Right hindlimb (tissue), 1 donor: ENCODE measurements at regions not wholly inside any gene's neighbourhood (a gene's known extent, or its start where the extent isn't known, plus 50 kb on each side); places are given as distances from the start of the nearest gene placed in this dataset.

ENCODE experiments used
- DNase-seq: peaks from one replicate; pipeline ENCODE4 v3.0.0-alpha.2; 2018

GRCh38 chr2:12090072-12090471 is 343.6 kb downstream of the LPIN1 start:
- no peak for DNase-seq

DNA sequence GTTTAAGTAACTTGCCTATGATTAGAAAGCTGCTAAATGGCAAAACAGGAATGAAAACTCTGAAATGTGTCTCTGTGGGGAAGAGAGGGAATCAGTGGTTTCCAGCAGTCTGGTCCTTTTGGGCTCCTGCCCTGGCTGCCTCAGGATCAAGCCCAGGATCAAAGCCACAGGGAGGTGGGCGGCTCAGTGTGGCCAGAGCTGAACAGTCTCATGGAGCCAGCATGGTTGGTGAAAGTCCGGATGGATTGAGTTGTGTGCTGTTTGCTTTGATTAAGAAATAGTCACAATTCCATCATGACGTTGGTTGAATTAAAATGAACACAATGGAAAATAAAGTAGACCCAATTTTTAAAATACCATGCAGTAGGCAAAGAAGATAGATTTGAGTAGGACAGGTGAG is 344.2 kb downstream of the LPIN1 start:
- no peak for DNase-seq

- DNase-seq = no peak
Observed at GRCh38 chr2:12091201-12091806, 344.9 kb downstream of the LPIN1 start.

DNA sequence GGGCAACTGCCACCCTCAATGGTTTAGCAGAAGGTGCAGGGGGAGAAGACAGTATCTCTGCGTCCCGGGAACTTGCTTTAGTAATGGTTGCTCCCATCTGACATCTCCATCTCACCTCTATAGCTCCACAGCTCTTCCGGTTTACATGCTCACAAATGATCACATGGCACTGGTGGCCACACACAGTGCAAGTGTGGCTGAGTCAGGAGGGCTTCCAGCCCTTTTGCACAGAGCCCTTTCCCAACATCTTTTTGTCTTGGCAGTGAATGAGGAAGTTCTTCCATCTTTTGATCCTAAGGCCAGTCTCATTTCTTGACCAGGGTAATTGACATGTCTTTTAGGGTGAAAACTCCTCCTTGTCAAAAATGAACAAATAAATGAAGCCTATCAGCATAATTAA is 347.7 kb downstream of the LPIN1 start:
- no peak for DNase-seq

- no peak for DNase-seq
Observed at GRCh38 chr2:12096051-12096787, 349.8 kb downstream of the LPIN1 start.

DNA sequence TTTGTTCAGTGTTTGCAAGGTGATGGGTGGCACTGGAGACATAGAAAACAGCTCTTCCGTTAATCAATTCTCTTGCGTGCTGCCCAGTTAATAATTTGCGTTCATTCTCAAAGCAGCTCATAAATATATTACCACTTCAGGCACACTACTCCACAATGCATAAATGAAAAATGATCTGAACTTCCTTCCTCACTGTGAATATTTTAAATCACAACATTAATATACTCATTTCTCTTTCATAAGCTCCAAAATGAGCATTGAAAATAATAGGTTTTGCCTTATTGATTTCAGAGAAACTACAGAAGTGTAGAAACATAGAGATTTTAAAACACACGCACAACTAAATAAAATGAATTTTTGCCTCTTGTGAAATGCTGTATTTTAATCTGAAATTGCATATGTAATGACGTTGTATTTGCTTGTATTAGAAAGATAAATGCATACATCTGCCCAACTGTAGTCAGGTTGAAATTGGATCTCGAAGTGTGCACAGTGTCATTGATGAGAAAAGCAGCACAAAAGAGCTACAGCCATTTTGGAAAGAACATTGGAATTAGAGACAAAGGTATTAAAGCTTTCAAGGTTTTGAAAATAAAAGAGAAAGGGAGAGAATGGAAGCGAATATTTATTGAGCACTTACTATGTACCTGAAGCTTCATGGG is 350.5 kb downstream of the LPIN1 start:
- DNase-seq = no peak

GRCh38 chr2:12097859-12098258 is 351.4 kb downstream of the LPIN1 start:
- no peak for DNase-seq

GRCh38 chr2:12099374-12099773 is 352.9 kb downstream of the LPIN1 start:
- DNase-seq = no peak

- DNase-seq = no peak
Observed at GRCh38 chr2:12102679-12103078, 356.2 kb downstream of the LPIN1 start.

GRCh38 chr2:12105180-12105579 is 358.7 kb downstream of the LPIN1 start:
- DNase-seq = no peak

- peak; percentile 80 for DNase-seq
Observed at GRCh38 chr2:12106440-12107080, 360.1 kb downstream of the LPIN1 start.

DNA sequence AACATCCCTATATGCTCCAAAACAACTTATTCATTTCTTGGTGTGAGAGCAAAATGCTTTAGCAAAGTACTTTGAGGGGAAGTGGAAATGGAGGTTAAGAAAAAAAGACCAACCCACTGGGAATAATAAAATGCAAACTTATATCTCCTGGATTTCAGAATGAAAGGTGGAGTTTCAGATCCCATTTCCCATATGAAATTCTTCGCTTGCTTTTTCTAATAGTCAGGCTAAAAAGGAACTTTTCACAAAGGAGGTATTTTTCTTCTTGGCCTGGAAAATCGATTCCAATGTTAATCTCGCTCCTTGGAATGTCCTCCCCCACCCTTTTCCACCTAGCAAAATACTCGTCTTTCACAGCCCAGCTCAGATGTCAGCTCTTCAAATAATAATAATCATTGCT is 360.9 kb downstream of the LPIN1 start:
- DNase-seq = no peak

GRCh38 chr2:12107939-12108338 is 361.5 kb downstream of the LPIN1 start:
- DNase-seq = peak; percentile 62

GRCh38 chr2:12109363-12110017 is 363.1 kb downstream of the LPIN1 start:
- no peak for DNase-seq

DNA sequence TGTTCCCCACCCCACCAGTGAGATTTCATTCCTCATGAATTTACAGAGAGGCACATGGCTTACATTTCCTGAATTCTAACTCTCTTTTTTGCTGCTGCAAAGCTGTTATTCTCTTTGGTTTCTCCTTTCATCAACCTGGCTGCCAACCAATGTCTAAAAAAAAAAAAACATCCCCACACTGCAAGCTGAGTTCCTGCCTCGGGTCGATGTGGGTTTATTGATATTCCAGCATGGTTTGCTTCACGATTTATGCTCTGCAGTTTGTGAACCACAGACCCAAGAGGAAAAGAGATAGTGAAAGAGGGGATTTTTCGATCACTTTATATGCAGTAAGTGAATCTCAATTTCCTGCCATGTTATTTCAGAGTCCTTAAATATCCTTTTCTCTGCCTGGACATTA is 363.6 kb downstream of the LPIN1 start:
- DNase-seq = no peak

DNA sequence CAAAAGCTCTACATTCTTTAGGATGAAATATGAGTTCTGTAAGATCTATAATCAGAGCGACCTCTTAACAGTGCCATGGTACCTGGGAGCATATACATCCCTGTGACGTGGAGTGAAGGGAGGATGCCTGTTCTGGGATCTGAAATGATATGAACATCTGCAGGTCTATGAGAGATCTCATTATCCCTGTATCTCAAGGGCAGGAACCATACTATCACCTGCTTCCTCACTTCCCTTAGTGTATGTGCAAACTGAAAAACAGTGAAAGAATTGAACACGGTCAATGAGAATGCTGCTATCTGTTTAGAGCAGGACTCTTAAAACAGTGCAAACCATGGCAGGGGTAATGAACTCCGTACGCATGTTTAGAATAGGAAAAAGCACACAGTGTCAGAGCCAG is 364.0 kb downstream of the LPIN1 start:
- DNase-seq = no peak

- no peak for DNase-seq
Observed at GRCh38 chr2:12113412-12113811, 367.0 kb downstream of the LPIN1 start.

DNA sequence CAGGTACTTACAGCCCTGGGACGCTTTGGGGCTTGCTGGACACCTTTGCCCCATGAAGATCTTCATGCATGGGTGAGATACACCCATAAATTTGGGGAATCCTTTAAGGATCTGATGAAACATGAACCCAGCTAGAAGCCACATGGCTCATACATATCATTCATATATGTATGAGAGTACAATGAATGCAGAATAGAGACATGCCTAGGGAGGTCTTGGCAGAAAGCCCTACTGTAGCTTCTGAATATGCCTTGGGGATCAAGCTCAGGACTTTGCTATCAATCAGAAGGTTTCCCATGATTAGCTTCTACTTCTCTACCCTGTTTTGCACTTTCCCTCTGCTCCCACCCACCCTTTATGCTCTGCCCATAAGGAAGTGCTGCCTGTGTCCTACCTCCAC is 368.4 kb downstream of the LPIN1 start:
- DNase-seq = no peak

DNA sequence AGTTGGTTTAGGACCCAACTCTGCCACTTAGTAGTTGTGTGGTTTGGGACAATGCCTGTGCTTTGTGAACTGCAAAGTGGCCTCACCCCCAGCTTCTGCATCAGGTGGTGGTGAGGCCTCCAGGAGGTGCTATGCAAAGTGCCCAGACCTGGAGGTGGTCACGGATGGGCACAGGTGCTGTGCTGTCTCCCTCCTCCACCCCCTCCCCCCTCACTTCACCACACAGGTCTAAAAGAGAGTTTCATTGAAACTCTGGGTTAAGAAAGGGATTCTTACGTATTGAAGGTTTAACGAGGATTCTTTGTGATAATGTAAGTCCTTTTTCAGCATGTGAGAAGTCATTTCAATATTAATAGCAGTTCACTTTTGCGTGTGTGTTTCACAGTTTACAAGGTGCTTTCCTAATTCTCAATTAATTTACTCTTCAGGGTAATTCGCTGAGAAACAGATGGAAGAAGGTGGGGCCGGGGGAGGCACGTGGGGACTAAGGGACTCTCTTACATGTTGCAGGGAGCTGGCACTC is 369.9 kb downstream of the LPIN1 start:
- no peak for DNase-seq

GRCh38 chr2:12119841-12120240 is 373.4 kb downstream of the LPIN1 start:
- no peak for DNase-seq

DNA sequence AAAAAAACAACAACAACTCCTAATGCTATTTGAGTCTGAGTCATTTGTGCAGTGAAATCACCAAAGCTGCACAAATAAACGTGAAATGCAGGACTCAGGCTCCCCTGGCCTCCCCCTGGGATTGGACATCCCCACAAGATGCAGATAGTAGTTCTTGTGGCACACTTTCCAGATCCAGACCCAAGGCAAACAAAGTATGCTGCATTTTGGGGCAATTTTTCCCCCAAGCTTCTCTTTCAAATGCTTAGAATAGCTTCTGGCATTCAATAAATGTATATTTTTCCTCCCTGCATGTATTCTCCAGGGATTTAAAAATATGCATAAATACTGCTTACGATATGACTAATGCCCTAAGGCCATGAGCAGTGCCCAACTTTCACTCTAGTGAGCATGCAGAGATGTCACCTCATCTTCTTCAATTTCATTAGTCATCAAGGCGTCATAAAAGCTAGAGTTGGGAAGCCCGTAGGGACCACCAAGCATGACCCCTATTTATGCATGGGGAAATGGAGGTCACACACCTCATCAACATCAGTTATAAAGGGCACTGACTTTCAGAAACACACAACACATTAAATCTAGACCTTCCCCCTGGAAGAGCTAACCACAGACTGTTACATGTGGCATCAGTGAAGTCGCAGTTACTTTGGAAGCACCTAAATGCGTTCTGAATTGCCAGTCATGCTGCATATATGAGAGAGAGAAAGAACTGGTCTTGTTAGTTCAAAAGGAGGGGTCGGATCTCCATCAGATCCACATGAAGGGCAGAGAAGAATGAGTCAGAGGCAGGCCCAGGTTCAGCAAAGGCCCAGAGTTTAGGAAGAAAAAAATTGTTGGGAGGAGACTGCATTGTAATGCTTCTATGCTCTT is 374.1 kb downstream of the LPIN1 start:
- no peak for DNase-seq

- DNase-seq = no peak
Observed at GRCh38 chr2:12124790-12125189, 378.4 kb downstream of the LPIN1 start.
